Coronary artery (tissue), 2 donors: ENCODE measurements at regions not wholly inside any gene's neighbourhood (a gene's known extent, or its start where the extent isn't known, plus 50 kb on each side); places are given as distances from the start of the nearest gene placed in this dataset.
"Not testable (repeated sequence)": the region's sequence is repeated elsewhere in the genome, so short reads cannot be mapped to it uniquely, and the experiment has no call there.

ENCODE experiments used
- DNase-seq: peaks from one replicate; pipeline ENCODE4 v3.0.0-alpha.2; 2017; ENCODE audit warnings: low spot score
- H3K27ac ChIP-seq, 2 donors: fragments of 200-600 bp; sonication (generic); one replicate each; pipeline ENCODE4 v1.5.1; 2016 to 2019
- H3K4me3 ChIP-seq: fragments of 200-600 bp; sonication (generic); 2 replicates; pipeline ENCODE4 v1.5.1; 2016; ENCODE audit warnings: mild to moderate bottlenecking, moderate library complexity
- TF ChIP-seq, protein P1 (sequence below): fragments of 200-600 bp; sonication (generic); IDR thresholded peaks from one replicate; pipeline ENCODE4 v1.5.1; 2019; ENCODE audit warnings: antibody characterized with exemption

DNA sequence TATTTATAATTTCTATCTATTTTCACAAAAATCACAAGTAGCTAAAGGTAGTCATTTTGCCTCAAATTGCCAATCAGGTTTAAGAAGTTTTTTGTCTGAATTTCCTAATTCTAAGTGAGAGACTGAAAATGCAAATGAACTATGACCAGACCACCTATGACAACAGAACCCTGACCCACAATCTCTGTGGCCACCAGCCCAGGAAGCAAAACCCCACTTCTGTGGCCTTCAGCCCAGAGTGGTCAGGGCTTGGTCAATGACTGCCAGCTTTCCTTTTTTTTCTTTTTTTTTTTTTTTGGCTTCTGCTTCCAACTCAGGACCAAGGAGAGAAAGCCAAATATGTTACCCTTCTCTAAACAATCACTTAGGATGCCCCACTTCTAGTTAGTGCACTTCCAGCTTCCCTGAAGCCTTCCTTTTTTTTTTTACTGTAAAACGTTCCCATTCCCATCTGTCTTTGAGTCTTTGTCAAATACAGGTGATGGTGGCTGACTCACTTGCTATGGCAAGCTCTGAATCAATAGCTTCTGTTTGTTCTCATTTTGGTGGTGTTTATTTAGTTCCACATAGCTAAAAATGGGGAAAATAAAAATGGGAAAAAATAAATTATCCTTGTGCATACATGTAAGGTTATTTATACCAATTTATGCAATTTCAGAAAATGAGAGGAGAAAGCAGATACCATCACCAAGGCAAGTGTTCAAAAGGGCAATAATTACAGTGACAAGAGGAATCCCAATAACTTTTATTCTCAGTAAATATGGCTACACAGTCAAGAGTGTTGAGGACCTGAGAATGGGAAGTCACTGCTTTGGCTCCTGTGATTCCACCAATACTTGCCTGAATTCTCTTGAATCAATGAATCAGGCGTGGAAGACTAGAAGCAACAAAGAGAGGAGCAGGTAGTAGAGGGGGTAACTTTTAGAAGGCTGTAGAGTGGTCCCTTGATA, 170.3 kb upstream of the PDE7B start:
- no peak overlapping the region for H3K27ac ChIP-seq
- no peak for DNase-seq
- TF ChIP-seq, protein P1, sequence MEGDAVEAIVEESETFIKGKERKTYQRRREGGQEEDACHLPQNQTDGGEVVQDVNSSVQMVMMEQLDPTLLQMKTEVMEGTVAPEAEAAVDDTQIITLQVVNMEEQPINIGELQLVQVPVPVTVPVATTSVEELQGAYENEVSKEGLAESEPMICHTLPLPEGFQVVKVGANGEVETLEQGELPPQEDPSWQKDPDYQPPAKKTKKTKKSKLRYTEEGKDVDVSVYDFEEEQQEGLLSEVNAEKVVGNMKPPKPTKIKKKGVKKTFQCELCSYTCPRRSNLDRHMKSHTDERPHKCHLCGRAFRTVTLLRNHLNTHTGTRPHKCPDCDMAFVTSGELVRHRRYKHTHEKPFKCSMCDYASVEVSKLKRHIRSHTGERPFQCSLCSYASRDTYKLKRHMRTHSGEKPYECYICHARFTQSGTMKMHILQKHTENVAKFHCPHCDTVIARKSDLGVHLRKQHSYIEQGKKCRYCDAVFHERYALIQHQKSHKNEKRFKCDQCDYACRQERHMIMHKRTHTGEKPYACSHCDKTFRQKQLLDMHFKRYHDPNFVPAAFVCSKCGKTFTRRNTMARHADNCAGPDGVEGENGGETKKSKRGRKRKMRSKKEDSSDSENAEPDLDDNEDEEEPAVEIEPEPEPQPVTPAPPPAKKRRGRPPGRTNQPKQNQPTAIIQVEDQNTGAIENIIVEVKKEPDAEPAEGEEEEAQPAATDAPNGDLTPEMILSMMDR: no peak
- no peak overlapping the region for H3K4me3 ChIP-seq

DNA sequence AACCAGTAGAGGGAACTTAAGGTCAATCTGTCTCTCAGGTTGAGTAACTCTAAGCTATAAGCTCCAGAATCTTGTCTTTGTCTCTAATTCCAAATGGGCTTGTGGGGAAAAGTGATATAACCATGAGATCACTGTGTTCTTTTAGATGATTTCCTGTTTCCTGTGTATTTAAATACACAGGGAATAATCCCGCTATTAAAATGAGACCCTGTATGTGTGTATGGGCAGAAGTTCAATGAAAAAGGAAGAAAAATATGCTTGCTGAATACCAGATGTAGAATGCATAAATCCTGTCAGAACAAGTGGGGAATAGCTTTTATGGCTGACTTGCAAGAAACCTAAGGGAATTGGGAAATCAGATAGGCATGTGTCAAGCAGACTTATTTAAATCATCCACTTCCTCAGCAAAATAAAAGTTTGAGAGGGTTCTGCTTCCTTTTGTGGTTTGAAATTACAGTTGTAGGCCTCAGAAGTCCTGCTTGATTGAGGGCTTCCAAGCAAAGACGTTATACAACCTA, 164.7 kb upstream of the PDE7B start:
- peak overlapping the region in 1 of 2 donors; percentile 33 for H3K27ac ChIP-seq
- no peak for DNase-seq
- no peak overlapping the region for H3K4me3 ChIP-seq
- TF ChIP-seq, protein P1: no peak

DNA sequence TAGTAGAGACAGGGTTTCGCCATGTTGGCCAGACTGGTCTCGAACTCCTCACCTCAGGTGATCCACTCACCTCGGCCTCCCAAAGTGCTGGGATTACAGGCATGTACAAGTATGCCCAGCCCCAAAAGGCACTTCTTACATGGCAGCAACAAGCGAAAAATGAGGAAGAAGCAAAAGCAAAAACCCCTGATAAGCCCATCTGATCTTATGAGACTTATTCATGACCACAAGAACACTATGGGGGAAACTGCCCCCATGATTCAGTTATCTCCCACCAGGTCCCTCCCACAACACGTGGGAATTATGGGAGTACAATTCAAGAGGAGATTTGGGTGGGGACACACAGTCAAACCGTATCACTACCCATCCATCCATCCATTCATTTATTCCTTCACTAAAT, 163.0 kb upstream of the PDE7B start:
- H3K4me3 ChIP-seq, DNase-seq, H3K27ac ChIP-seq: not testable (repeated sequence)

DNA sequence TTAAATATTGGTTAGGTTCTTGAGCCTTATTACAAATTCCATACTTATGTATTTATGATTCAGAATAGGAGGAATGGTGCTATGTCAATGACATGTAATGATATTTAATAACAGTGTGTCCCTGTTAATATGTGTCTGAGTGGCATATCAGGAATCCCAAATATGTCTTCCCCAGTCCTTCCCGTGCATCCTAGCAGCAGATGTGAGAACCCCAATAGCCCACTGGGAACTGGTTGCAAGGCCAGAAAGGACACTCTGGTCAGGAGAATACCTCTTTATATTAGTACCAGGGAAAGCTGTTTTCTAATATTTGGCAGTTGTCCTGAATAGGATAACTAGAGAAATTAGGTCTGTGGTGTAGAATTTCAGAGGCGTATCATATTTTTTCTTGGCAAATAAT, 159.1 kb upstream of the PDE7B start:
- H3K4me3 ChIP-seq: no peak overlapping the region
- no peak overlapping the region for H3K27ac ChIP-seq
- TF ChIP-seq, protein P1: no peak
- DNase-seq: no peak

- H3K4me3 ChIP-seq: no peak overlapping the region
- TF ChIP-seq, protein P1: no peak
- H3K27ac ChIP-seq: no peak overlapping the region
- DNase-seq: no peak
Measured at GRCh38 chr6:135693811-135694370, 157.6 kb upstream of the PDE7B start.

DNA sequence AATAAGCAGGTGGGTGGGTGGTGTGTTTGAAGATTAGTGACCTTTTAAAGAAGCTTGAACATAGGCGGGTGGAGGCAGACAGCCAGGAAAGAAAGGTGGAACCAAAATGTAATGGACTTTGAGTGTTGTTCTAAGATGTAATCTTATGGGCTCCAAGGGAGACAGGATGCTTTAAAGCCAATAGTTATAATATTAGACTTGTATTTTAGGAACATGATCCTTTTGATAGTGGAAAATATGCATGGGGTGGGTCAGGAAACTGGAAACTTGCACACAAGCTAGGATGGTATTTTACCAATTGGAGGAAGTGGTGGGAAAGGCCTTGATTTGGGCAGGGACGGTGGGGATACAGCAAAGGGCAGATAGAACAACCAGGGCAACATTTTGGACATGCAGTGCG, 151.8 kb upstream of the PDE7B start:
- DNase-seq: no peak
- H3K27ac ChIP-seq: no peak overlapping the region
- TF ChIP-seq, protein P1: no peak
- no peak overlapping the region for H3K4me3 ChIP-seq

GRCh38 chr6:135701426-135701825, 150.1 kb upstream of the PDE7B start:
- TF ChIP-seq, protein P1: no peak
- Histone ChIP-seq H3K27ac (no peak overlapping the region), H3K4me3 (no peak overlapping the region)
- no peak for DNase-seq
